HUDEP-2 (cell line): ENCODE measurements at regions not wholly inside any gene's neighbourhood (a gene's known extent, or its start where the extent isn't known, plus 50 kb on each side); places are given as distances from the start of the nearest gene placed in this dataset.
"Not testable (repeated sequence)": the region's sequence is repeated elsewhere in the genome, so short reads cannot be mapped to it uniquely, and the experiment has no call there.

Experiments
- DNase-seq, 76 experiments: peaks; one replicate each; lab custom pipeline; 2025; ENCODE audit not compliant: unreplicated experiment in 76 of 76; lab: John Stamatoyannopoulos, UW

GRCh38 chr2:236998758-236999157, 86.9 kb upstream of the COPS8 start:
- no peak for DNase-seq

- no peak for DNase-seq
Observed at GRCh38 chr2:237000481-237000880, 85.2 kb upstream of the COPS8 start.

GRCh38 chr2:237005341-237005740, 80.3 kb upstream of the COPS8 start:
- DNase-seq: not testable (repeated sequence)

- DNase-seq: no peak
Observed at GRCh38 chr2:237011206-237011795, 74.4 kb upstream of the COPS8 start.

GRCh38 chr2:237012004-237012403, 73.7 kb upstream of the COPS8 start:
- no peak for DNase-seq

- no peak for DNase-seq
Observed at GRCh38 chr2:237012577-237013267, 73.0 kb upstream of the COPS8 start.

- no peak for DNase-seq
Observed at GRCh38 chr2:237016121-237016915, 69.4 kb upstream of the COPS8 start.

GRCh38 chr2:237020090-237020489, 65.6 kb upstream of the COPS8 start:
- DNase-seq: no peak

GRCh38 chr2:237022533-237022932, 63.2 kb upstream of the COPS8 start:
- DNase-seq: no peak

- DNase-seq: no peak
Observed at GRCh38 chr2:237024255-237024654, 61.4 kb upstream of the COPS8 start.

- DNase-seq: no peak
Observed at GRCh38 chr2:237025090-237025865, 60.4 kb upstream of the COPS8 start.

- DNase-seq: peak in 17 of 76 experiments; percentile 1 to 42 (median 9)
Observed at GRCh38 chr2:237026981-237027711, 58.5 kb upstream of the COPS8 start.

GRCh38 chr2:237027712-237028029, 58.0 kb upstream of the COPS8 start:
- no peak for DNase-seq

GRCh38 chr2:237030382-237030781, 55.3 kb upstream of the COPS8 start:
- DNase-seq: no peak

GRCh38 chr2:237033536-237034060, 52.1 kb upstream of the COPS8 start:
- DNase-seq: no peak

GRCh38 chr2:237035781-237036475, 49.8 kb upstream of the COPS8 start:
- DNase-seq: no peak
